ENCODE measurements at regions not wholly inside any gene's neighbourhood (a gene's known extent, or its start where the extent isn't known, plus 50 kb on each side); places are given as distances from the start of the nearest gene placed in this dataset.

DNA sequence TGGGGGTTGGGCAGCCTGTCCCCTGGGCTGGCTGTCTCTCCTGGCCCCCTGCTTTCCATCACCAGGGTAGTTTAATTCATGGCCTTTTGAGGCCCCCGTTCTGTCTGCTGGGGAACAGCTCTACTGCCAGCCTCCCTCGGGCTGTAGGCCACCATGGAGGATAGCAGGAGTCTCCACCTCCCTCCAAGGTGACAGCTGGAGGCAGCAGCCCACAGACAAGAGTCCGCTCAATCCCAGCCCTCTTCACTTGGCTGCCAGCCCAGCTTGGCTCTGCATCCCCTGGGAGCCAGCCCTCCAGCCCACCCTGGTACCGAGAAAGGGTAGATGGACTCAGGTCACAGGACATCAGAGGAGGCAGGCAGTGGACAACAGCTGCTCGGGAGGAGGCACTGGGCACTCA, 194.6 kb upstream of the SDK2 start:
- DNase-seq, result no peak
- 65% methylated on average over 4 of the region's 5 CpGs; no CpG with 5 or more reads in 1 of the 2 donors for WGBS, 2 donors (ENCODE audit: low coverage in 1 of 2)
- peaks cover 27% of the 10 kb centered on the region for H3K27me3 ChIP-seq
- no peaks in the 10 kb centered on the region for H3K9me3 ChIP-seq
- H3K27ac ChIP-seq, result no peak overlapping the region
- no peaks in the 10 kb centered on the region for H3K36me3 ChIP-seq
- peaks cover 0 to 7% (median 0%) of the 10 kb centered on the region in 4 donors for H3K4me1 ChIP-seq
- intact Hi-C loops (cut with DNase I; ENCODE audit: low total_unique reads) (loop anchor here (5.0 kb wide), 1 partner anchor 1043 kb away; no protein-coding TSS in a partner anchor), in situ Hi-C loops (cut with MboI; ENCODE audit: low pct_ligation_motif_present in 1 of 4, low pct_unique_long_range_greater_than_20kb in 1 of 4, low sequenced_read_pairs in 3 of 4) (no loop called here)
- TF ChIP-seq, protein P1, sequence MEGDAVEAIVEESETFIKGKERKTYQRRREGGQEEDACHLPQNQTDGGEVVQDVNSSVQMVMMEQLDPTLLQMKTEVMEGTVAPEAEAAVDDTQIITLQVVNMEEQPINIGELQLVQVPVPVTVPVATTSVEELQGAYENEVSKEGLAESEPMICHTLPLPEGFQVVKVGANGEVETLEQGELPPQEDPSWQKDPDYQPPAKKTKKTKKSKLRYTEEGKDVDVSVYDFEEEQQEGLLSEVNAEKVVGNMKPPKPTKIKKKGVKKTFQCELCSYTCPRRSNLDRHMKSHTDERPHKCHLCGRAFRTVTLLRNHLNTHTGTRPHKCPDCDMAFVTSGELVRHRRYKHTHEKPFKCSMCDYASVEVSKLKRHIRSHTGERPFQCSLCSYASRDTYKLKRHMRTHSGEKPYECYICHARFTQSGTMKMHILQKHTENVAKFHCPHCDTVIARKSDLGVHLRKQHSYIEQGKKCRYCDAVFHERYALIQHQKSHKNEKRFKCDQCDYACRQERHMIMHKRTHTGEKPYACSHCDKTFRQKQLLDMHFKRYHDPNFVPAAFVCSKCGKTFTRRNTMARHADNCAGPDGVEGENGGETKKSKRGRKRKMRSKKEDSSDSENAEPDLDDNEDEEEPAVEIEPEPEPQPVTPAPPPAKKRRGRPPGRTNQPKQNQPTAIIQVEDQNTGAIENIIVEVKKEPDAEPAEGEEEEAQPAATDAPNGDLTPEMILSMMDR (IDR thresholded peaks at IDR 0.05), result no peak
- TF ChIP-seq EP300 (IDR thresholded peaks at IDR 0.05; ENCODE audit: low read depth), result no peak
- no peak for TF ChIP-seq POLR2AphosphoS5 (IDR thresholded peaks at IDR 0.05)
- no peak for TF ChIP-seq POLR2A (IDR thresholded peaks at IDR 0.05)
- no peak overlapping the region for H3K4me3 ChIP-seq

DNA sequence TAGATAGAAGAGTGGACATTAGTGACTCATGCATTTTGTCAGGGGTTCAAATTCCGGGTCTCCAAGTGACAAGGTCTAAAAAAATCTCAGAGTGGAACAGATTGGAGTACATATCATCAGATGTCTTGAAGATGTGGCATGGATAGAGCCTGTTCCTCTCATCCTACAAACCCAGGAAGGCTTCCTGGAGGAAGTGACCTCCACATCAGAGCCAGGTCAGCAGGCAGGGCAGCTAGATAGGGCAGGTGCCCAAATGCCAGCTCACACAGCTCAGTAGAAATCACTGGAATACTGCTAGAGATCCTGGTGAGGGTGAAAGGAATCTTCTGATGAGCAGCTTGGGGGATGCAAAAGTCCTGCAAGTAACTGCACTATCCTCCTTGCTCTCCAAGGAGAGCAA, 196.6 kb upstream of the SDK2 start:
- Histone ChIP-seq H3K4me1 (no peaks in the 10 kb centered on the region), H3K36me3 (no peaks in the 10 kb centered on the region), H3K4me3 (no peak overlapping the region), H3K9me3 (no peaks in the 10 kb centered on the region), H3K27me3 (peaks cover 19% of the 10 kb centered on the region), H3K27ac (no peak overlapping the region)
- WGBS, 2 donors (ENCODE audit: low coverage in 1 of 2), result 53 to 71% methylated on average over 1 of the region's 1 CpG
- TF ChIP-seq POLR2A (IDR thresholded peaks at IDR 0.05) (no peak), EP300 (IDR thresholded peaks at IDR 0.05; ENCODE audit: low read depth) (no peak), POLR2AphosphoS5 (IDR thresholded peaks at IDR 0.05) (no peak)
- TF ChIP-seq, protein P1 (IDR thresholded peaks at IDR 0.05), result no peak
- DNase-seq, result no peak
- in situ Hi-C loops (cut with MboI; ENCODE audit: low pct_ligation_motif_present in 1 of 4, low pct_unique_long_range_greater_than_20kb in 1 of 4, low sequenced_read_pairs in 3 of 4) (no loop called here), intact Hi-C loops (cut with DNase I; ENCODE audit: low total_unique reads) (no loop called here)

DNA sequence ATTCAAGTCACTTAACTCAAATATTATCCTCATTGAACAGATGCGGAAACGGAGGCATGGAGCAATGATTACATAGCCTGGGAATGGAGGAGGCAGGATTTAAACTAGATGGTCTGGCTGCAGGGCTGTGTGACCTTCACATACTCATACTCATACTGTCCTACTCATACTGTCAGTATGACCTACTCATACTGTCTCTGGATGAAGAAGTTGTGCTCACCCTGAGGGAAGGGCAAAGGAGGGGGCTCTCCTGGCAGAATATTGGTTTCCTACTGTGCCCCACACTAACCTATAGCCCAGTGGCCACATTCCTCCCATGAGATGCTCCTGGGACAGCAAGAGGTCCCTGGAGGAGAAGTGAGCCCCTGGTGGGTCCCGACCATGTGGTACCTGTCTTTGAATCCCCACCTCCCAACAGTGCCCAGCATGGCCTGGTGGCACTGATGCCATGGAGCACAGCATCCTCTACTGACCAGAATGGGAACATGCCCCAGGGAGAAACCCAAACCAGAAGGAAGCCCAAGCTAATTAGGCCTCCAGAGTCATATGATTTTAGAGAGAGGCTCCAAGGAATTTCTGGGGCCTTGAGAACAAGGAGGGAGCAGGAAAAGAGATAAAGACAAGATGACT, 197.3 kb upstream of the SDK2 start:
- Histone ChIP-seq H3K27me3 (peaks cover 17% of the 10 kb centered on the region), H3K36me3 (no peaks in the 10 kb centered on the region), H3K4me3 (no peak overlapping the region), H3K4me1 (no peaks in the 10 kb centered on the region), H3K27ac (no peak overlapping the region), H3K9me3 (no peaks in the 10 kb centered on the region)
- TF ChIP-seq, protein P1 (IDR thresholded peaks at IDR 0.05), result peak; percentile 20 to 58 (median 34)
- no peak for TF ChIP-seq POLR2AphosphoS5 (IDR thresholded peaks at IDR 0.05)
- WGBS, 2 donors (ENCODE audit: low coverage in 1 of 2), result 60 to 61% methylated on average over 3 of the region's 3 CpGs
- in situ Hi-C loops (cut with MboI; ENCODE audit: low pct_ligation_motif_present in 1 of 4, low pct_unique_long_range_greater_than_20kb in 1 of 4, low sequenced_read_pairs in 3 of 4), result no loop called here
- peak; percentile 14 for DNase-seq
- intact Hi-C loops (cut with DNase I; ENCODE audit: low total_unique reads), result no loop called here

DNA sequence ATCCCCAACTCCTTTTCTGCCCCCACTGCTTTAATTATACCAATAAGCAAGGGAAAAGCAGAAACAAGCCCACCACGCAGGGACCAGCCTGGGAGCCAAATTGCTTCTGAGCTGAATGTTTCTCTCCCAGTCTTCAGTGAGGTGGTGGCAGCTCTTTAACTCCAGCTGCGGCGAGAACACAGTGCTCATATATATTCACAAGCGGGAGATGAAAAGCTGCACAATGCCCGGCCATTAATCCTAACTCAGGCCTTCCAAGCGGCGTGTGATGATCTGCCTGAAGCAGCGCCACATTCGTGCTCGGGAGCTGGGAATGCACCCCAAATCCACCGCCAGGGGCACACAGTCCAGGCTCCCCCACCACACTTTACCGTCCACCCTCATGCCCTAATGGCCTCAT, 203.7 kb upstream of the SDK2 start:
- intact Hi-C loops (cut with DNase I; ENCODE audit: low total_unique reads), result no loop called here
- H3K4me1 ChIP-seq, result no peaks in the 10 kb centered on the region
- H3K27ac ChIP-seq, result no peak overlapping the region
- DNase-seq, result no peak
- WGBS, 2 donors (ENCODE audit: low coverage in 1 of 2), result 88 to 93% methylated on average over 10 to 12 of the region's 12 CpGs
- H3K36me3 ChIP-seq, result no peaks in the 10 kb centered on the region
- H3K4me3 ChIP-seq, result no peak overlapping the region
- no peaks in the 10 kb centered on the region for H3K27me3 ChIP-seq
- in situ Hi-C loops (cut with MboI; ENCODE audit: low pct_ligation_motif_present in 1 of 4, low pct_unique_long_range_greater_than_20kb in 1 of 4, low sequenced_read_pairs in 3 of 4), result no loop called here
- TF ChIP-seq POLR2AphosphoS5 (IDR thresholded peaks at IDR 0.05), result no peak
- no peak for TF ChIP-seq EP300 (IDR thresholded peaks at IDR 0.05; ENCODE audit: low read depth)
- TF ChIP-seq POLR2A (IDR thresholded peaks at IDR 0.05), result no peak
- TF ChIP-seq, protein P1 (IDR thresholded peaks at IDR 0.05), result no peak
- no peaks in the 10 kb centered on the region for H3K9me3 ChIP-seq

Data from transverse colon (tissue), 4 donors.